ENCODE measurements at regions not wholly inside any gene's neighbourhood (a gene's known extent, or its start where the extent isn't known, plus 50 kb on each side); places are given as distances from the start of the nearest gene placed in this dataset.

DNA sequence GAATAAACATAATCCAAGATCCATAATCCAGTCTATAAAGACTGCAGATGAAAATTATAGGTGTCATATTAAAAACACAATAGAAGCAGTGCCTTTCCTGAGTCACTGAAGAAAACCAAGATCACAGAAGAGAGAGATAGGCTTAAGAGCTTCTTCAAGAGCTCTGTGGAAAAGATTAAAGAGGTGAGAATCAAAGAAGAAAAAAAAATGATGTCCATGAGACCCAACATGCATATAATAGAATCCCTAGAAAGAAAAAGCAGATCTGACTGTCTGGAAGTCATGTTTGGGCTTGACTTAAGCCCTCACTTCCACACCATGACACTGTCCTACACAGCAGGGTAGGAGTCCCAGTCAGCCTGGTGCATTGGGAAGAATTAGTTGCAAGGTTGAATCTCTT lies 205.6 kb upstream of the PROK2 start:
- no peaks in the 10 kb centered on the region for H4K20me1 ChIP-seq (ENCODE audit: insufficient read depth)
- CTCF ChIA-PET: no interaction called here
- H3K9me3 ChIP-seq: no peaks in the 10 kb centered on the region
- no peak for DNase-seq
- H3K79me2 ChIP-seq (ENCODE audit: insufficient read depth): no peaks in the 10 kb centered on the region
- H3K9ac ChIP-seq: no peak overlapping the region
- no peaks in the 10 kb centered on the region; the same call in 1 of the 2 replicates for H3K27me3 ChIP-seq (ENCODE audit: insufficient read depth)
- H2AFZ ChIP-seq (ENCODE audit: low read depth): no peak overlapping the region
- no peak overlapping the region for H3K4me3 ChIP-seq (ENCODE audit: low read depth in 2 of 2, low read length in 1 of 2)
- POLR2A ChIA-PET: no interaction called here
- H3K4me1 ChIP-seq (ENCODE audit: control insufficient read depth in 1 of 2, insufficient read depth in 2 of 2, low read depth in 1 of 2, low read length in 1 of 2): no peaks in the 10 kb centered on the region
- H3K9me2 ChIP-seq: no peaks in the 10 kb centered on the region
- no peaks in the 10 kb centered on the region for H3F3A ChIP-seq (replicated peaks; ENCODE audit: insufficient read depth)
- no peak for TF ChIP-seq SIN3A (IDR thresholded peaks at IDR 0.05; ENCODE audit: borderline replicate concordance, low read depth, low read length)
- no peak for TF ChIP-seq MXI1 (IDR thresholded peaks at IDR 0.05; ENCODE audit: low read depth, low read length)
- TF ChIP-seq MEF2A (IDR thresholded peaks at IDR 0.05; ENCODE audit: borderline replicate concordance, low read depth): no peak
- TF ChIP-seq, protein P1, sequence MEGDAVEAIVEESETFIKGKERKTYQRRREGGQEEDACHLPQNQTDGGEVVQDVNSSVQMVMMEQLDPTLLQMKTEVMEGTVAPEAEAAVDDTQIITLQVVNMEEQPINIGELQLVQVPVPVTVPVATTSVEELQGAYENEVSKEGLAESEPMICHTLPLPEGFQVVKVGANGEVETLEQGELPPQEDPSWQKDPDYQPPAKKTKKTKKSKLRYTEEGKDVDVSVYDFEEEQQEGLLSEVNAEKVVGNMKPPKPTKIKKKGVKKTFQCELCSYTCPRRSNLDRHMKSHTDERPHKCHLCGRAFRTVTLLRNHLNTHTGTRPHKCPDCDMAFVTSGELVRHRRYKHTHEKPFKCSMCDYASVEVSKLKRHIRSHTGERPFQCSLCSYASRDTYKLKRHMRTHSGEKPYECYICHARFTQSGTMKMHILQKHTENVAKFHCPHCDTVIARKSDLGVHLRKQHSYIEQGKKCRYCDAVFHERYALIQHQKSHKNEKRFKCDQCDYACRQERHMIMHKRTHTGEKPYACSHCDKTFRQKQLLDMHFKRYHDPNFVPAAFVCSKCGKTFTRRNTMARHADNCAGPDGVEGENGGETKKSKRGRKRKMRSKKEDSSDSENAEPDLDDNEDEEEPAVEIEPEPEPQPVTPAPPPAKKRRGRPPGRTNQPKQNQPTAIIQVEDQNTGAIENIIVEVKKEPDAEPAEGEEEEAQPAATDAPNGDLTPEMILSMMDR (IDR thresholded peaks at IDR 0.05): no peak
- no peak for TF ChIP-seq RAD21 (IDR thresholded peaks at IDR 0.05; ENCODE audit: low read length)
- TF ChIP-seq GABPA (IDR thresholded peaks at IDR 0.05; ENCODE audit: low read depth): no peak
- TF ChIP-seq NFIC (IDR thresholded peaks at IDR 0.05; ENCODE audit: borderline replicate concordance): no peak
- TF ChIP-seq, protein P2, sequence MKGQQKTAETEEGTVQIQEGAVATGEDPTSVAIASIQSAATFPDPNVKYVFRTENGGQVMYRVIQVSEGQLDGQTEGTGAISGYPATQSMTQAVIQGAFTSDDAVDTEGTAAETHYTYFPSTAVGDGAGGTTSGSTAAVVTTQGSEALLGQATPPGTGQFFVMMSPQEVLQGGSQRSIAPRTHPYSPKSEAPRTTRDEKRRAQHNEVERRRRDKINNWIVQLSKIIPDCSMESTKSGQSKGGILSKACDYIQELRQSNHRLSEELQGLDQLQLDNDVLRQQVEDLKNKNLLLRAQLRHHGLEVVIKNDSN (IDR thresholded peaks at IDR 0.05; ENCODE audit: borderline replicate concordance, low read depth): no peak
- TF ChIP-seq, protein P3, sequence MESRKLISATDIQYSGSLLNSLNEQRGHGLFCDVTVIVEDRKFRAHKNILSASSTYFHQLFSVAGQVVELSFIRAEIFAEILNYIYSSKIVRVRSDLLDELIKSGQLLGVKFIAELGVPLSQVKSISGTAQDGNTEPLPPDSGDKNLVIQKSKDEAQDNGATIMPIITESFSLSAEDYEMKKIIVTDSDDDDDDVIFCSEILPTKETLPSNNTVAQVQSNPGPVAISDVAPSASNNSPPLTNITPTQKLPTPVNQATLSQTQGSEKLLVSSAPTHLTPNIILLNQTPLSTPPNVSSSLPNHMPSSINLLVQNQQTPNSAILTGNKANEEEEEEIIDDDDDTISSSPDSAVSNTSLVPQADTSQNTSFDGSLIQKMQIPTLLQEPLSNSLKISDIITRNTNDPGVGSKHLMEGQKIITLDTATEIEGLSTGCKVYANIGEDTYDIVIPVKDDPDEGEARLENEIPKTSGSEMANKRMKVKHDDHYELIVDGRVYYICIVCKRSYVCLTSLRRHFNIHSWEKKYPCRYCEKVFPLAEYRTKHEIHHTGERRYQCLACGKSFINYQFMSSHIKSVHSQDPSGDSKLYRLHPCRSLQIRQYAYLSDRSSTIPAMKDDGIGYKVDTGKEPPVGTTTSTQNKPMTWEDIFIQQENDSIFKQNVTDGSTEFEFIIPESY (IDR thresholded peaks at IDR 0.05; ENCODE audit: borderline replicate concordance, low read depth): no peak
- TF ChIP-seq RCOR1 (IDR thresholded peaks at IDR 0.05; ENCODE audit: low read length): no peak
- TF ChIP-seq YY1 (IDR thresholded peaks at IDR 0.05; ENCODE audit: low read depth): no peak
- TF ChIP-seq ELF1 (IDR thresholded peaks at IDR 0.05): no peak
- TF ChIP-seq EP300 (IDR thresholded peaks at IDR 0.05; ENCODE audit: borderline replicate concordance in 1 of 2, low read depth in 1 of 2, low read length in 1 of 2): no peak
- no peak for TF ChIP-seq RFX5 (IDR thresholded peaks at IDR 0.05; ENCODE audit: low read length)
- TF ChIP-seq, protein P4, sequence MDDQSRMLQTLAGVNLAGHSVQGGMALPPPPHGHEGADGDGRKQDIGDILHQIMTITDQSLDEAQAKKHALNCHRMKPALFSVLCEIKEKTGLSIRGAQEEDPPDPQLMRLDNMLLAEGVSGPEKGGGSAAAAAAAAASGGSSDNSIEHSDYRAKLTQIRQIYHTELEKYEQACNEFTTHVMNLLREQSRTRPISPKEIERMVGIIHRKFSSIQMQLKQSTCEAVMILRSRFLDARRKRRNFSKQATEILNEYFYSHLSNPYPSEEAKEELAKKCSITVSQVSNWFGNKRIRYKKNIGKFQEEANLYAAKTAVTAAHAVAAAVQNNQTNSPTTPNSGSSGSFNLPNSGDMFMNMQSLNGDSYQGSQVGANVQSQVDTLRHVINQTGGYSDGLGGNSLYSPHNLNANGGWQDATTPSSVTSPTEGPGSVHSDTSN (IDR thresholded peaks at IDR 0.05): no peak
- no peak for TF ChIP-seq SMC3 (IDR thresholded peaks at IDR 0.05; ENCODE audit: low read depth, low read length)
- TF ChIP-seq, protein P5, sequence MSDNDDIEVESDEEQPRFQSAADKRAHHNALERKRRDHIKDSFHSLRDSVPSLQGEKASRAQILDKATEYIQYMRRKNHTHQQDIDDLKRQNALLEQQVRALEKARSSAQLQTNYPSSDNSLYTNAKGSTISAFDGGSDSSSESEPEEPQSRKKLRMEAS (IDR thresholded peaks at IDR 0.05; ENCODE audit: low read depth): no peak
- TF ChIP-seq RXRA (IDR thresholded peaks at IDR 0.05; ENCODE audit: borderline replicate concordance, low read depth): no peak
- no peak for TF ChIP-seq JUND (IDR thresholded peaks at IDR 0.05)
- no peak overlapping the region for H3K4me2 ChIP-seq
- H3K27ac ChIP-seq (ENCODE audit: low read depth in 2 of 2, low read length in 1 of 2): no peak overlapping the region
- H3K36me3 ChIP-seq (replicated peaks in 1 of 2; ENCODE audit: control insufficient read depth in 1 of 2, insufficient read depth in 2 of 2, low read length in 1 of 2): no peaks in the 10 kb centered on the region
